Right ventricle myocardium inferior (tissue), 1 donor: ENCODE measurements at regions not wholly inside any gene's neighbourhood (a gene's known extent, or its start where the extent isn't known, plus 50 kb on each side); places are given as distances from the start of the nearest gene placed in this dataset.
A peak's percentile ranks its signal among the peaks of the same experiment; 100 is the strongest.

Source experiments
- ATAC-seq: fragments of 200-7000 bp; cut with Tn5 transposase; one replicate; pipeline ENCODE4 v1.9.1; 2020; ENCODE audit warnings: mild to moderate bottlenecking, moderate library complexity
- DNase-seq: peaks from one replicate; pipeline ENCODE4 v3.0.0; 2021; ENCODE audit errors: missing footprints
- intact Hi-C: fragments of 100-400 bp; cut with DNase I; formaldehyde crosslinking; loops from one replicate; pipeline ENCODE4 v1.11.0; 2022
- donor health status: DM: no; HTN: yes; CAD: no; lungs with severe emphysema.

- DNase-seq (no peak), ATAC-seq (no peak)
Observed at GRCh38 chr6:168909288-168909687, 344.4 kb downstream of the THBS2 start.

DNA sequence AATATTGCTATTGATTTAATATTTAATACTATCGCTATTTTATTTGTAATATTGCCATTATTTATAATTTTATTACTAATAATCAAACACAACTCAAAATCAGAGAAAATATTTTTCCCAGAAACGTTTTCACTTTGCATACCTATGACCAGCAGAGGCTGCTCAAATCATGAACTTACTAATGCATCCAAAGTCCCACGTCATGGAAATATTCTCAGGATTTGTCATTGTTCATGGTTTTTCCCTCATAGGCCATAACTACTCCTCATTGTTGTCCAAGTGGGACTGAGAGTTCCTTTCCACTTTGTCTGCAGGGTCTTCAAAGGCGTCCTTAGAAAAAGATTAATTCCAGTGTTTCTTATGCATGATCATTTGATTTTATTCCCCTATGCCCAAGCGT lies 344.8 kb downstream of the THBS2 start:
- no peak for DNase-seq
- intact Hi-C loops: no loop called here
- ATAC-seq: no peak

More at GRCh38 chr6:168909288-168909687, 344.4 kb downstream of the THBS2 start:
- intact Hi-C loops: no loop called here

DNA sequence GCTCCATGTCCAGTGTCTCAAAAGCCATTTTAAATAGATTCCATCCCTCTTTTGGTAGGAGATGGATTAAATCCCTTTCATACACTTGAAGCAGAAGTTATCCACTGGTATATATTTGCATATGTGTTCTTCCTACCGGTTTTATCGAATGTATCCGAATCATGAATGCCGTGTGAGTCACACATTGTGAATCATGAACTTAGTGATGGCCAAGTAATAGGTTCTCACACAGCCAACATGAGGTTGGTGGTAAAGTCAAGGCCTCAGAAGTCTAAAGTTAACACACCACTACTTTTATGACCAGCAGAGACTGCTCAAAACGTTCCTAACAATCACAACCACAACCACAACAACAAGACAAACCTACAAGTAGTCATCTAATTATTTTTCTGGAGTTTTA lies 345.5 kb downstream of the THBS2 start:
- ATAC-seq: no peak
- no peak for DNase-seq
- intact Hi-C loops: no loop called here

DNA sequence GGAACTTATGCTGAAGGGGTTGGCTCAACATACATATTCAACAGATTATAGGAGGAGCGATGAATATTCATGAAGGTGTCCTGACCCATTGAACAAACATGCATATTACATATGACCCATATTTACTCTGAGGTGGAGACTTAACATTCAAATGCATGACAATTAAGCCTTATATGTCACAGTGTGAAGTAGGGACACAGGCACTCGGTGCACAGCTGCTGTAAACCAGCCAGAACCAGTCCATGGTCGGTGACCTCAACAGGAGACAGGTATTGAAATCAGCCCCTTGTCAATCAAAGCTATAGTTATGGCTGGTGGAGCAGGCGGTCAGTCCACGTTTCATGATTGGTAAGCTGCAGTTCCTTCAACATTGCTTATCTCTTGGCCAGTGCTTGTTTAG lies 347.3 kb downstream of the THBS2 start:
- no peak for DNase-seq
- intact Hi-C loops: no loop called here

GRCh38 chr6:168905451-168906090 lies 348.1 kb downstream of the THBS2 start:
- DNase-seq (no peak), ATAC-seq (no peak)
- intact Hi-C loops: no loop called here

More for the DNA sequence above, 347.3 kb downstream of the THBS2 start:
- no peak for ATAC-seq

GRCh38 chr6:168903613-168904345 lies 349.9 kb downstream of the THBS2 start:
- DNase-seq (no peak), ATAC-seq (no peak)
- intact Hi-C loops: no loop called here

DNA sequence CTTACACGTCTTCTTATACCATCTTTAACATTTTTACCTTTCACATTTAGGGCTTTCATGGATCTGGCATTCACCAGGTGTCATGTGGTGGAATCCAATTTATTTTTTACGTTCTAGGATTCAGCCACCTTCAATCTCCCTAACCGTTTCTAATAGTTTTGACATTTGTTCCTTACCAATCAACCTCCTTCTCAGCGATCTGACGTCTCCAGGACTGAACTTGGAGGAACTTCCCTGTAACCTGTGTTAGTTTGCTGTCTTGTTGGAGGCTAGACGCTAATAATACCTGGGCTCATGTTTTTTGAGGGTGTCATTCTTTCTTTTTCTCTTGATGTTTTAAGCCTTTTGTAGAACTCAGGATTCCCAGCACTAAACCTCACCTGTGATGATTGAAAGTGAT lies 351.6 kb downstream of the THBS2 start:
- no peak for DNase-seq
- no peak for ATAC-seq
- intact Hi-C loops: no loop called here

- DNase-seq: no peak
- intact Hi-C loops: no loop called here
- ATAC-seq: no peak
Observed at GRCh38 chr6:168901076-168901475, 352.6 kb downstream of the THBS2 start.

DNA sequence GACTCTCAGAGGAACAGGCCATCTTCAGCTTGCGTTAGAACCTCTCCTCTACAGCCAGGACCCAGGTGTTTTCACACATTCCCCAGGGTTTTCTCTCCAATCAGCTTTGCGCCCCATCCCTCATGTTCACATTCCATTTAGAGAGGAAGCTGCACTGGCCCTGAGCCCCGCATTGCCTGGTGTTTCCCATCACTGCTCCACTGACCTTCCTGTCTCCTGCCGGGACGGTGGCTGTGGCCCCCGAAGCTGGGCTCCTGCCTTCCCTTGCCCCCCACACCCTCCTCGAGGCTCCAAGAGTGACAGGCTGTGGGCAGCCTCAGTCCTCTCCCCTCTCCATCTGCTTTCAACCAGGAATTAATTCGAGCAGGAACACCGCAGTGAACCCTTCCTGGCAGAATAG lies 357.3 kb downstream of the THBS2 start:
- ATAC-seq (no peak), DNase-seq (no peak)
- intact Hi-C loops: loop anchor here (5.0 kb wide), 1 partner anchor 626 kb away; no protein-coding TSS in a partner anchor

GRCh38 chr6:168895102-168895812 lies 358.4 kb downstream of the THBS2 start:
- ATAC-seq (peak; percentile 84), DNase-seq (no peak)
- intact Hi-C loops: loop anchor here (5.0 kb wide), 1 partner anchor 627 kb away; no protein-coding TSS in a partner anchor

GRCh38 chr6:168892031-168892430 lies 361.6 kb downstream of the THBS2 start:
- DNase-seq (no peak), ATAC-seq (no peak)
- intact Hi-C loops: no loop called here

- intact Hi-C loops: no loop called here
- no peak for DNase-seq
- no peak for ATAC-seq
Observed at GRCh38 chr6:168890981-168891365, 362.7 kb downstream of the THBS2 start.

- intact Hi-C loops: no loop called here
- no peak for DNase-seq
- no peak for ATAC-seq
Observed at GRCh38 chr6:168890306-168890980, 363.2 kb downstream of the THBS2 start.

- intact Hi-C loops: no loop called here
- ATAC-seq: no peak
- no peak for DNase-seq
Observed at GRCh38 chr6:168888786-168889345, 364.8 kb downstream of the THBS2 start.

DNA sequence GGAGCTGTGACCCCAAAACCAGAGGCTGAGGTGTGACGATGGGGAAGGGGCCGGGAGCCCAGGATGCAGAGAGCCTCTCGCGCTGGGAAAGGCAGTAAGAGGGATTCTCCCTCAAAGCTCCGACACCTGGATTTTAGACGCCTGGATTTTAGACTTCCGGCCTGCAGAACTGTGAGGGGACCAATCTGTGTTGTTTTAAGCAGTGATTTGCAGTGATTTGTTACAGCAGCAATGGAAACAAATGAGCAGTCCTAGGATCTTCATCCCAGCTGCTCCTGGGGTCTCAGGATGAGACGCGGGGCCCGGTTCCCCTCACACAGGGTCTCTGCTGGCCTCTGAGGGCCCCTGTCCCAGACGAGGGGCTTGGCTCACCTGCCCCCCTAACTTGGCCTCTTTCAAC lies 365.5 kb downstream of the THBS2 start:
- ATAC-seq: no peak
- intact Hi-C loops: no loop called here
- no peak for DNase-seq

DNA sequence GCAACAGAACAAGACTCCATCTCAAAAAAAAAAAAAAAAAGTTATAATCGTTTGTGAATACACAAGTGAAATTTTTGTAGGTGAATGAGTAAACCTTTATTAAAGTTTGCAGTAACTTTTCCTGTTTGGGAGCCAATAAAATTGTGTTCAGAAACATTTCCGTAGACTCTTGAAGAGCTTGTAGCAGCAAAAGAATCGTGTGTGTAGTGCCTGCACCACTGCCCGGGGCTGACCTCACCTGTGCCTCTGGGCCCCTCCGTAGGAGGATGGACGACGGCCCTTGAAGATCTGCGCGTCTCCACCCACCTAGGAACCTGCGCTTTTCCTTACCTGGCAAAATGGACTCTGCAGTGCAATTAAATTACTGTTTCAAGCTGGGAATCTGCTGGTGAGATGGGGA lies 366.0 kb downstream of the THBS2 start:
- no peak for DNase-seq
- intact Hi-C loops: no loop called here
- ATAC-seq: no peak

DNA sequence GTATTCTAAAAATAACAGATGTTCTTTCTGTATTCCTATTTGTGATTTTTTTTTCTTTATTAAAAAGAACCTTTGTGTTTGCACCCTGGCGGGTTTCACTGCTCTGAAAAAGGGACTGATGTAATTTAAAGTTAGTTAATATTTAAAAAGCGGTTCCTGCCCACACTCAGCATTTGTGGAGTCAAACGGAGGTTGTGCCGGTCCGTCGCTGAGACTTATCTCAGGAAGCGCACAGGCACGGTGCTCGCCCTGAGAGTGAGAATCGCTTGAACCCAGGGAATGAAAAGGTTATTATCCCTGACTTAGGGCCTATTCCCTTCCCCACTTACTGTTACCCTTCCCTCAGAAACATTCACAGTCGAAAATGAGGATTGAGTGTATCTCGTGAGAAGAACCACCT lies 366.7 kb downstream of the THBS2 start:
- intact Hi-C loops: no loop called here

DNA sequence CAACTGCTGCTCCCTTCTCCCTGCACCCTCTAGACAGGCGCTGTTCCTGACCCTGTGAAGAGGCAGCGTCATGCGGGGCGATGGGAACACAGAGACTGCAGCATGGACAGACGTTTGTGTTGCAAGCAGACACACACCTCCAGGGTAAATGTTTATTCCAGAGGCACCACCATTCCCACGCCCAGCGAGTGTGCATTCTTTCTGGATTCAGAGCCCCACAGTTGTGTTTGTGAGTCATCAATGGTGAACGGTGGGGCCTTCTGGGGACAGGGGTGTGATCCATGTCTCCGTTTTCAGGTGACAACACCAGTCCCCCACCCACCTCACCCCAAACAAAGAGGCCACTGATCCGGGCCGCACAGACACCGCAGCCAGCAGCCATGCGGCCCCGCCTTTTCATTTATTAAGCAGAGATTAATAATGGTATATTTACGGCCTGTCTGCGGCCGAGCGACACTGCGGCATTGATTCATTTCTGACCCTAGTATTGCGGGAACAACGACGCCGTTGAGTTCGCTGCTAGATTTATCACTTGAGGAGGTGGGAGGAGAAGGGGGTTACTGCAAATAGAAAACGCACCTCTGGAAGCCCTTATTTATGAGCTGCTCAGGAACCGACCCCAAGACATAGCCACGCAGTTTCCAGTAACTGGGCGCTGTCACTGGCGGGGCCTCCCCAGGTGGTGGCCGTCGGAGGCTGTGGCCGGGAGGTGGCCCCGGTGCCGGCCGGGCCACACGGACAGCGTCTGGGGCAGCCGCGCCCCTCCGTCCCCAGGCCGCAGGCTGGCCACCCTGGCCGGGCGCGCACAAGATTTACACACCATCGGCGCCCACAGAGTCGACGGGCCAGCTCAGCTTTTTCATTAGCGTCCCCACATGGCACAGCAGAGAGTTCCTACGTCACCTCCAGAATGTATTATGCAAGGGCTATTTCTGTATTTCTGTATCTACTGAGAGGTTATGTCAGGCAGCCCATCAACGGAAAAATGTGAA lies 367.6 kb downstream of the THBS2 start:
- DNase-seq: no peak
- intact Hi-C loops: no loop called here
- ATAC-seq: no peak

More for the DNA sequence above, 366.7 kb downstream of the THBS2 start:
- ATAC-seq (no peak), DNase-seq (no peak)
